ENCODE measurements at regions not wholly inside any gene's neighbourhood (a gene's known extent, or its start where the extent isn't known, plus 50 kb on each side); places are given as distances from the start of the nearest gene placed in this dataset.

- intact Hi-C loops (cut with DNase I), result loop anchor here in 1 of 10 donors (10.0 kb wide), 1 partner anchor 710 kb away; no protein-coding TSS in a partner anchor
- no peak for TF ChIP-seq CTCF (IDR thresholded peaks at IDR 0.05)
- no peak for TF ChIP-seq POLR2A (IDR thresholded peaks at IDR 0.05)
Observed at GRCh38 chr20:55394592-55394991, 610.7 kb downstream of the CBLN4 start.

GRCh38 chr20:55390791-55391190 is 614.5 kb downstream of the CBLN4 start:
- TF ChIP-seq CTCF (IDR thresholded peaks at IDR 0.05) (no peak), POLR2A (IDR thresholded peaks at IDR 0.05) (no peak)

More at GRCh38 chr20:55394592-55394991, 610.7 kb downstream of the CBLN4 start:
- no peak overlapping the region for H3K27ac ChIP-seq
- no peaks in the 10 kb centered on the region for H3K27me3 ChIP-seq
- peaks cover 0 to 9% (median 0%) of the 10 kb centered on the region in 12 donors for H3K9me3 ChIP-seq
- no peak for ATAC-seq
- DNase-seq, result no peak
- H3K4me3 ChIP-seq, result no peak overlapping the region
- no peaks in the 10 kb centered on the region for H3K4me1 ChIP-seq
- H3K36me3 ChIP-seq, result no peaks in the 10 kb centered on the region
- 50 to 58% (median 55%) methylated on average over 2 of the region's 2 CpGs for WGBS, 4 donors

GRCh38 chr20:55386686-55387085 is 618.6 kb downstream of the CBLN4 start:
- TF ChIP-seq CTCF (IDR thresholded peaks at IDR 0.05) (no peak), POLR2A (IDR thresholded peaks at IDR 0.05) (no peak)
- Histone ChIP-seq H3K27me3 (no peaks in the 10 kb centered on the region), H3K36me3 (no peaks in the 10 kb centered on the region), H3K4me3 (no peak overlapping the region), H3K4me1 (no peaks in the 10 kb centered on the region), H3K27ac (no peak overlapping the region), H3K9me3 (peaks cover 0 to 3% (median 0%) of the 10 kb centered on the region in 12 donors)
- 76 to 87% (median 84%) methylated on average over 1 of the region's 1 CpG for WGBS, 4 donors
- DNase-seq, result no peak
- no peak for ATAC-seq
- intact Hi-C loops (cut with DNase I), result no loop called here

More at GRCh38 chr20:55390791-55391190, 614.5 kb downstream of the CBLN4 start:
- H3K9me3 ChIP-seq, result peaks cover 0 to 4% (median 0%) of the 10 kb centered on the region in 12 donors
- H3K4me3 ChIP-seq, result no peak overlapping the region
- no peaks in the 10 kb centered on the region for H3K36me3 ChIP-seq
- DNase-seq, result no peak
- no peaks in the 10 kb centered on the region for H3K4me1 ChIP-seq
- no peaks in the 10 kb centered on the region for H3K27me3 ChIP-seq
- no peak overlapping the region for H3K27ac ChIP-seq
- 58 to 68% (median 60%) methylated on average over 4 of the region's 4 CpGs for WGBS, 4 donors
- ATAC-seq, result no peak
- intact Hi-C loops (cut with DNase I), result loop anchor here in 1 of 10 donors (10.0 kb wide), 1 partner anchor 706 kb away; no protein-coding TSS in a partner anchor

GRCh38 chr20:55375920-55376319 is 629.4 kb downstream of the CBLN4 start:
- no peak overlapping the region for H3K27ac ChIP-seq
- TF ChIP-seq CTCF (IDR thresholded peaks at IDR 0.05), result no peak
- no peak for TF ChIP-seq POLR2A (IDR thresholded peaks at IDR 0.05)
- no peaks in the 10 kb centered on the region for H3K36me3 ChIP-seq
- no peak overlapping the region for H3K4me3 ChIP-seq
- H3K4me1 ChIP-seq, result no peaks in the 10 kb centered on the region
- ATAC-seq (no peak), DNase-seq (no peak)
- no peaks in the 10 kb centered on the region for H3K27me3 ChIP-seq
- H3K9me3 ChIP-seq, result peaks cover 0 to 7% (median 0%) of the 10 kb centered on the region in 12 donors
- 68 to 75% (median 73%) methylated on average over 10 of the region's 10 CpGs for WGBS, 4 donors
- intact Hi-C loops (cut with DNase I), result no loop called here
